WTC11 (cell line): ENCODE measurements at regions not wholly inside any gene's neighbourhood (a gene's known extent, or its start where the extent isn't known, plus 50 kb on each side); places are given as distances from the start of the nearest gene placed in this dataset.

Source experiments
- ATAC-seq: fragments of 200-7000 bp; cut with Tn5 transposase; 2 replicates; pipeline ENCODE4 v1.10.0; 2021; ENCODE audit warnings: mild to moderate bottlenecking, moderate library complexity
- CTCF ChIA-PET: fragments of 300-600 bp; sonication (Branson Sonifier 250); formaldehyde crosslinking; loops from one replicate; lab custom pipeline; 2021; ENCODE audit warnings: antibody characterized with exemption; lab: Charles Lee
- POLR2A ChIA-PET: fragments of 350-600 bp; sonication (Branson Sonifier 250); formaldehyde crosslinking; loops from one replicate; lab custom pipeline; 2021; ENCODE audit warnings: antibody characterized with exemption; lab: Charles Lee
- DNase-seq: peaks from one replicate; pipeline ENCODE4 v3.0.0; 2021; ENCODE audit warnings: low spot score
- H3K27ac Mint-ChIP-seq: 2 replicates; pipeline ENCODE4 v1.8.0; 2021; ENCODE audit warnings: mixed read lengths
- H3K27me3 Mint-ChIP-seq: 2 replicates; pipeline ENCODE4 v1.8.0; 2021; ENCODE audit warnings: low read depth, mild to moderate bottlenecking, moderate library complexity, mixed read lengths
- H3K36me3 Mint-ChIP-seq: 2 replicates; pipeline ENCODE4 v1.8.0; 2021; ENCODE audit warnings: mixed read lengths
- H3K4me1 Mint-ChIP-seq: 2 replicates; pipeline ENCODE4 v1.8.0; 2022; ENCODE audit warnings: mixed read lengths
- H3K4me3 Mint-ChIP-seq: 2 replicates; pipeline ENCODE4 v1.8.0; 2021; ENCODE audit warnings: mild to moderate bottlenecking, moderate library complexity, mixed read lengths
- H3K9me3 Mint-ChIP-seq: 2 replicates; pipeline ENCODE4 v1.8.0; 2021; ENCODE audit warnings: mixed read lengths
- AR ChIP-seq: fragments of 250-450 bp; sonication (Bioruptor Pico); IDR thresholded peaks from 2 replicates; pipeline ENCODE4 v1.9.0; 2021; ENCODE audit warnings: mild to moderate bottlenecking
- ATF2 ChIP-seq: sonication (generic); formaldehyde crosslinking; IDR thresholded peaks from 2 replicates; pipeline ENCODE4 v1.8.1; 2022; ENCODE audit warnings: low read depth, missing genetic modification reagents, borderline replicate concordance
- ATF6 ChIP-seq: sonication (generic); formaldehyde crosslinking; IDR thresholded peaks from 2 replicates; pipeline ENCODE4 v1.8.1; 2023; ENCODE audit warnings: mild to moderate bottlenecking, missing genetic modification reagents
- GRHL2 ChIP-seq: fragments of 250-450 bp; sonication (Bioruptor Pico); IDR thresholded peaks from 2 replicates; pipeline ENCODE4 v1.8.0; 2022; ENCODE audit warnings: mild to moderate bottlenecking, moderate library complexity; ENCODE audit not compliant: insufficient replicate concordance, severe bottlenecking
- JAZF1 ChIP-seq: fragments of 250-450 bp; sonication (Bioruptor Pico); IDR thresholded peaks from 2 replicates; pipeline ENCODE4 v1.9.0; 2021; ENCODE audit warnings: moderate library complexity, mild to moderate bottlenecking, inconsistent platforms
- MLX ChIP-seq: sonication (generic); formaldehyde crosslinking; IDR thresholded peaks from 2 replicates; pipeline ENCODE4 v1.8.1; 2023; ENCODE audit warnings: mild to moderate bottlenecking, missing genetic modification reagents, moderate library complexity
- NFYB ChIP-seq: sonication (generic); formaldehyde crosslinking; conservative IDR thresholded peaks from 2 replicates; pipeline ENCODE4 v1.8.0; 2022; ENCODE audit warnings: low read depth, missing genetic modification reagents
- OVOL2 ChIP-seq: fragments of 250-450 bp; sonication (Bioruptor Pico); IDR thresholded peaks from 2 replicates; pipeline ENCODE4 v1.9.0; 2021; ENCODE audit warnings: mild to moderate bottlenecking, borderline replicate concordance
- PRDM15 ChIP-seq: sonication (generic); formaldehyde crosslinking; IDR thresholded peaks from 2 replicates; pipeline ENCODE4 v1.8.0; 2022; ENCODE audit warnings: missing genetic modification reagents
- PREB ChIP-seq: sonication (generic); formaldehyde crosslinking; IDR thresholded peaks from 2 replicates; pipeline ENCODE4 v1.8.1; 2022; ENCODE audit warnings: mild to moderate bottlenecking, missing genetic modification reagents, moderate library complexity, borderline replicate concordance
- PRRX2 ChIP-seq: fragments of 250-450 bp; sonication (Bioruptor Pico); IDR thresholded peaks from 2 replicates; pipeline ENCODE4 v1.8.0; 2021; ENCODE audit warnings: mild to moderate bottlenecking
- RELA ChIP-seq: sonication (generic); formaldehyde crosslinking; IDR thresholded peaks from 2 replicates; pipeline ENCODE4 v1.8.1; 2022; ENCODE audit warnings: missing genetic modification reagents, mild to moderate bottlenecking, borderline replicate concordance
- TEAD4 ChIP-seq: sonication (generic); formaldehyde crosslinking; IDR thresholded peaks from 2 replicates; pipeline ENCODE4 v1.8.0; 2022; ENCODE audit warnings: mild to moderate bottlenecking, missing genetic modification reagents
- ZBTB21 ChIP-seq: sonication (generic); formaldehyde crosslinking; IDR thresholded peaks from 2 replicates; pipeline ENCODE4 v1.8.1; 2023; ENCODE audit warnings: mild to moderate bottlenecking, missing genetic modification reagents, borderline replicate concordance
- ZSCAN18 ChIP-seq: fragments of 250-450 bp; sonication (Bioruptor Pico); IDR thresholded peaks from 2 replicates; pipeline ENCODE4 v2.1.2; 2022; ENCODE audit warnings: mild to moderate bottlenecking, moderate library complexity

- TF ChIP-seq OVOL2 (CRISPR knock-in tag), result no peak
- TF ChIP-seq, all 79 proteins: peak for 0
Observed at GRCh38 chr7:83749495-83749894, 100.6 kb upstream of the SEMA3E start (continued).

- H3K27ac Mint-ChIP-seq, result no peak overlapping the region
- DNase-seq (no peak), ATAC-seq (no peak)
- TF ChIP-seq PRRX2 (CRISPR knock-in tag) (no peak), ZSCAN18 (CRISPR knock-in tag) (no peak), ZBTB21 (CRISPR knock-in tag) (no peak), MLX (no peak), ATF6 (no peak), PREB (no peak), JAZF1 (CRISPR knock-in tag) (no peak), TEAD4 (CRISPR knock-in tag) (no peak), ATF2 (no peak), RELA (CRISPR knock-in tag) (no peak), GRHL2 (CRISPR knock-in tag) (no peak), NFYB (CRISPR knock-in tag) (no peak), AR (CRISPR knock-in tag) (no peak), OVOL2 (CRISPR knock-in tag) (no peak), PRDM15 (CRISPR knock-in tag) (no peak)
- CTCF ChIA-PET, result no interaction called here
- H3K4me1 Mint-ChIP-seq, result 0 out of 2 replicates have a peak, but pooled peaks cover 3% of the 10 kb centered on the region
- no peaks in the 10 kb centered on the region for H3K9me3 Mint-ChIP-seq
- H3K27me3 Mint-ChIP-seq, result no peaks in the 10 kb centered on the region
- no peak overlapping the region for H3K4me3 Mint-ChIP-seq
- POLR2A ChIA-PET, result no interaction called here
- H3K36me3 Mint-ChIP-seq, result no peaks in the 10 kb centered on the region
Observed at GRCh38 chr7:83739527-83739926, 90.6 kb upstream of the SEMA3E start.
